ENCODE measurements at regions not wholly inside any gene's neighbourhood (a gene's known extent, or its start where the extent isn't known, plus 50 kb on each side); places are given as distances from the start of the nearest gene placed in this dataset.

GRCh38 chr16:51461255-51461654, 310.2 kb upstream of the SALL1 start:
- peaks cover 0 to 4% of the 10 kb centered on the region in 2 donors for H3K27me3 ChIP-seq

GRCh38 chr16:51458356-51459140, 307.5 kb upstream of the SALL1 start:
- no peak for TF ChIP-seq CTCF (IDR thresholded peaks at IDR 0.05)
- TF ChIP-seq POLR2AphosphoS5 (IDR thresholded peaks at IDR 0.05), result no peak
- no peak for TF ChIP-seq POLR2A (IDR thresholded peaks at IDR 0.05)
- Histone ChIP-seq H3K36me3 (no peaks in the 10 kb centered on the region), H3K4me3 (no peak overlapping the region), H3K9me3 (no peaks in the 10 kb centered on the region), H3K4me1 (no peaks in the 10 kb centered on the region), H3K27ac (no peak overlapping the region), H3K27me3 (peaks cover 0 to 4% of the 10 kb centered on the region in 2 donors)
- DNase-seq (ENCODE audit: low spot score in 2 of 2), result no peak
- intact Hi-C loops (cut with DNase I; ENCODE audit: low total_unique reads), result no loop called here

More at GRCh38 chr16:51461255-51461654, 310.2 kb upstream of the SALL1 start:
- DNase-seq (ENCODE audit: low spot score in 2 of 2), result no peak
- Histone ChIP-seq H3K4me3 (no peak overlapping the region), H3K36me3 (no peaks in the 10 kb centered on the region), H3K27ac (no peak overlapping the region), H3K9me3 (no peaks in the 10 kb centered on the region), H3K4me1 (no peaks in the 10 kb centered on the region)
- intact Hi-C loops (cut with DNase I; ENCODE audit: low total_unique reads), result no loop called here
- no peak for TF ChIP-seq CTCF (IDR thresholded peaks at IDR 0.05)
- TF ChIP-seq POLR2A (IDR thresholded peaks at IDR 0.05), result no peak
- no peak for TF ChIP-seq POLR2AphosphoS5 (IDR thresholded peaks at IDR 0.05)

GRCh38 chr16:51457775-51458174, 306.7 kb upstream of the SALL1 start:
- no peak for DNase-seq (ENCODE audit: low spot score in 2 of 2)
- Histone ChIP-seq H3K4me1 (no peaks in the 10 kb centered on the region), H3K36me3 (no peaks in the 10 kb centered on the region), H3K4me3 (no peak overlapping the region), H3K27ac (no peak overlapping the region), H3K27me3 (peaks cover 0 to 4% of the 10 kb centered on the region in 2 donors), H3K9me3 (no peaks in the 10 kb centered on the region)
- intact Hi-C loops (cut with DNase I; ENCODE audit: low total_unique reads), result no loop called here
- TF ChIP-seq POLR2AphosphoS5 (IDR thresholded peaks at IDR 0.05) (no peak), CTCF (IDR thresholded peaks at IDR 0.05) (no peak), POLR2A (IDR thresholded peaks at IDR 0.05) (no peak)

GRCh38 chr16:51455398-51455797, 304.3 kb upstream of the SALL1 start:
- Histone ChIP-seq H3K4me1 (no peaks in the 10 kb centered on the region), H3K27ac (no peak overlapping the region), H3K9me3 (no peaks in the 10 kb centered on the region), H3K4me3 (no peak overlapping the region), H3K36me3 (no peaks in the 10 kb centered on the region), H3K27me3 (peaks cover 0 to 2% of the 10 kb centered on the region in 2 donors)
- intact Hi-C loops (cut with DNase I; ENCODE audit: low total_unique reads), result no loop called here
- no peak for DNase-seq (ENCODE audit: low spot score in 2 of 2)
- TF ChIP-seq POLR2A (IDR thresholded peaks at IDR 0.05) (no peak), CTCF (IDR thresholded peaks at IDR 0.05) (no peak), POLR2AphosphoS5 (IDR thresholded peaks at IDR 0.05) (no peak)

GRCh38 chr16:51453251-51453650, 302.2 kb upstream of the SALL1 start:
- H3K27ac ChIP-seq, result no peak overlapping the region
- no peak for DNase-seq (ENCODE audit: low spot score in 2 of 2)

More at GRCh38 chr16:51453251-51453650, 302.2 kb upstream of the SALL1 start:
- H3K9me3 ChIP-seq, result no peaks in the 10 kb centered on the region
- H3K36me3 ChIP-seq, result no peaks in the 10 kb centered on the region
- no peak overlapping the region for H3K4me3 ChIP-seq
- no peaks in the 10 kb centered on the region for H3K4me1 ChIP-seq
- TF ChIP-seq CTCF (IDR thresholded peaks at IDR 0.05) (no peak), POLR2AphosphoS5 (IDR thresholded peaks at IDR 0.05) (no peak), POLR2A (IDR thresholded peaks at IDR 0.05) (no peak)
- intact Hi-C loops (cut with DNase I; ENCODE audit: low total_unique reads), result no loop called here
- H3K27me3 ChIP-seq, result peaks cover 0 to 5% of the 10 kb centered on the region in 2 donors

Data from breast epithelium (tissue), 4 donors.